B cell (primary cell): ENCODE measurements at regions not wholly inside any gene's neighbourhood (a gene's known extent, or its start where the extent isn't known, plus 50 kb on each side); places are given as distances from the start of the nearest gene placed in this dataset.

Source experiments
- CTCF ChIP-seq: fragments of 200-600 bp; IDR thresholded peaks from one replicate; pipeline ENCODE4 v1.8.0; 2022; ENCODE audit warnings: antibody characterized with exemption, mild to moderate bottlenecking
- EZH2 ChIP-seq: IDR thresholded peaks from 2 replicates; pipeline ENCODE4 v1.6.1; 2012; ENCODE audit warnings: borderline replicate concordance, low read depth, mild to moderate bottlenecking, moderate library complexity, low read length; ENCODE audit not compliant: insufficient read depth, poor library complexity, severe bottlenecking

GRCh38 chr9:28651050-28651722 lies 1077.9 kb upstream of the C9orf72 start:
- no peak for TF ChIP-seq CTCF
- TF ChIP-seq EZH2 = no peak
